Thoracic aorta (tissue), 2 donors: ENCODE measurements at regions not wholly inside any gene's neighbourhood (a gene's known extent, or its start where the extent isn't known, plus 50 kb on each side); places are given as distances from the start of the nearest gene placed in this dataset.

ENCODE experiments used
- ATAC-seq: fragments of 150-250 bp; one replicate; pipeline ENCODE4 v1.8.0; 2017; ENCODE audit warnings: low read depth; ENCODE audit not compliant: insufficient number of reproducible peaks, low FRiP score
- DNase-seq: peaks from one replicate; pipeline ENCODE4 v3.0.0-alpha.2; 2020; ENCODE audit warnings: low spot score
- H3K27ac ChIP-seq, 2 donors: fragments of 200-600 bp; sonication (generic); 1 replicate in 1 of 2; 2 replicates in 1 of 2; pipeline ENCODE4 v1.5.1; 2016; ENCODE audit warnings: mild to moderate bottlenecking in 2 of 2, moderate library complexity in 2 of 2
- H3K27me3 ChIP-seq: fragments of 200-600 bp; sonication (generic); replicated peaks from 2 replicates; pipeline ENCODE4 v1.6.0; 2016; ENCODE audit warnings: mild to moderate bottlenecking; ENCODE audit not compliant: insufficient read depth
- H3K36me3 ChIP-seq: fragments of 200-600 bp; sonication (generic); one replicate; pipeline ENCODE4 v1.5.1; 2016
- H3K4me1 ChIP-seq, 2 donors: fragments of 200-600 bp; sonication (generic); 1 replicate in 1 of 2; 2 replicates in 1 of 2; pipeline versions ENCODE4 v1.5.1 to v1.6.0; 2016; ENCODE audit warnings: low read depth in 2 of 2, mild to moderate bottlenecking in 1 of 2; ENCODE audit not compliant: control insufficient read depth in 1 of 2
- H3K4me3 ChIP-seq: fragments of 200-600 bp; sonication (generic); 2 replicates; pipeline ENCODE4 v1.5.1; 2016; ENCODE audit warnings: mild to moderate bottlenecking
- H3K9me3 ChIP-seq: fragments of 200-600 bp; sonication (generic); 2 replicates; pipeline ENCODE4 v1.5.1; 2016
- TF ChIP-seq, protein P1 (sequence below): fragments of 200-600 bp; sonication (generic); IDR thresholded peaks from one replicate; pipeline ENCODE4 v1.5.1; 2019; ENCODE audit warnings: antibody characterized with exemption

DNA sequence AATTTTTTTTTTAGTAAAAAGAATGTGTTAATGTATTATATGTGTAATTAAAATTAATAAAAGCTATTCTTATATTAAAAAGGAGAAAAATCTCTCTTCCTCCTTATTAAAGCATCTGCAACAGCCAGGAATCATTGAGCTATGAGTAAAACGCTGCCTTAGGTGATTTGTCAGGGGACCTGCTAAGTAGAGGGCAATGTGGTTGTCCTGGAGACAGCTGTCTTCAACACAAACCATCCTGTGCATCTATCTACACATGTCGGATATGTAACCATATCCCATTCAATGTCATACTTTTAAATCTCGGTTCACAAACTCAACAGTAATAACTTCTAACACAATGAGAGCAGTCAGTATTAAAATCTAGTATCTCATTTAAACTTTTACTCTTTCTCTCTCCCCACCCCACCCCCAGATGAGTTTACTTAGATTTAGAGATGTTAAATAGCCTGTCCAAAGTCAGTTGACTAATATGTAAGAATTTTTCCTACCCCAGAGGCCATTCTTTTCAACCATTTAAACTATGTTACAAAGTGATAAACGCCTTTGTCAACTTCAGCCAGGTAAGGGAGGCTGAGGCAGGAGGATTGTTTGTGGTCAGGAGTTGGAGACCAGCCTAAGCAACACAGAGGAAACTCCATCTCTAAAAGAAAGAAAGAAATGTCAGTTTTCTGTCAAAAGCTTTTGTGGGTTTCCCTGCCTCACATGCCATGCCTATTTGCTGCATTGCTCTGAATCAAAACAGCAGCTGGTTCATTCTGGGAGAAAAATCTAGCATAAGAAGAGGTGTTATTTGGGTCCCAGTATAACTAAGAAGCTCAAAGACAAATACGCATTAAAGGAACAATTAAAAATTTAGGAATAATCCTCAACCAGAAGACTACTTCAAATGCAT, 413.7 kb upstream of the CCDC196 start:
- no peak overlapping the region for H3K4me3 ChIP-seq
- no peaks in the 10 kb centered on the region for H3K4me1 ChIP-seq
- no peaks in the 10 kb centered on the region for H3K9me3 ChIP-seq
- H3K36me3 ChIP-seq, result no peaks in the 10 kb centered on the region
- TF ChIP-seq, protein P1, sequence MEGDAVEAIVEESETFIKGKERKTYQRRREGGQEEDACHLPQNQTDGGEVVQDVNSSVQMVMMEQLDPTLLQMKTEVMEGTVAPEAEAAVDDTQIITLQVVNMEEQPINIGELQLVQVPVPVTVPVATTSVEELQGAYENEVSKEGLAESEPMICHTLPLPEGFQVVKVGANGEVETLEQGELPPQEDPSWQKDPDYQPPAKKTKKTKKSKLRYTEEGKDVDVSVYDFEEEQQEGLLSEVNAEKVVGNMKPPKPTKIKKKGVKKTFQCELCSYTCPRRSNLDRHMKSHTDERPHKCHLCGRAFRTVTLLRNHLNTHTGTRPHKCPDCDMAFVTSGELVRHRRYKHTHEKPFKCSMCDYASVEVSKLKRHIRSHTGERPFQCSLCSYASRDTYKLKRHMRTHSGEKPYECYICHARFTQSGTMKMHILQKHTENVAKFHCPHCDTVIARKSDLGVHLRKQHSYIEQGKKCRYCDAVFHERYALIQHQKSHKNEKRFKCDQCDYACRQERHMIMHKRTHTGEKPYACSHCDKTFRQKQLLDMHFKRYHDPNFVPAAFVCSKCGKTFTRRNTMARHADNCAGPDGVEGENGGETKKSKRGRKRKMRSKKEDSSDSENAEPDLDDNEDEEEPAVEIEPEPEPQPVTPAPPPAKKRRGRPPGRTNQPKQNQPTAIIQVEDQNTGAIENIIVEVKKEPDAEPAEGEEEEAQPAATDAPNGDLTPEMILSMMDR, result no peak
- no peak overlapping the region for H3K27ac ChIP-seq
- no peak for ATAC-seq
- H3K27me3 ChIP-seq, result no peaks in the 10 kb centered on the region
- DNase-seq, result no peak

DNA sequence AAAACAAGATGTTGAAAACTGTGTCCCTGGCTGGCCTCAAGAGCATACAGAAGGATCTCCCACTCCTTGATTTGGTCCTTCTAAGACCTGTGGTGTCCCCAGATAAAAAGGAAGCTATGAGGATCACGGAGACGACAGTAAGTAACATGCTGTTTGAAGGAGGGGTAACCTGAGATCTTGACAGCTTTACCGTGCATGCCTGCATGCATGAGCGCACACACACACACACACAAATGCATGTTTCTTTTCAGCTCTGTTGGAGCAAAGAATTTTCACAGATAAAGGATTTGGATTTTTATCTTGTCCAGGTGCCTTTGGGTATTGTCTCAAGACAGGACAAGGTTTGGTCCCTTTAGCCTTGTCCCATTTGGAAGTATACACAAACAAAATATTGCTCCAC, 411.6 kb upstream of the CCDC196 start:
- Histone ChIP-seq H3K4me1 (no peaks in the 10 kb centered on the region), H3K4me3 (no peak overlapping the region), H3K27ac (no peak overlapping the region), H3K27me3 (no peaks in the 10 kb centered on the region), H3K36me3 (no peaks in the 10 kb centered on the region), H3K9me3 (no peaks in the 10 kb centered on the region)
- DNase-seq (no peak), ATAC-seq (no peak)
- TF ChIP-seq, protein P1, result no peak

DNA sequence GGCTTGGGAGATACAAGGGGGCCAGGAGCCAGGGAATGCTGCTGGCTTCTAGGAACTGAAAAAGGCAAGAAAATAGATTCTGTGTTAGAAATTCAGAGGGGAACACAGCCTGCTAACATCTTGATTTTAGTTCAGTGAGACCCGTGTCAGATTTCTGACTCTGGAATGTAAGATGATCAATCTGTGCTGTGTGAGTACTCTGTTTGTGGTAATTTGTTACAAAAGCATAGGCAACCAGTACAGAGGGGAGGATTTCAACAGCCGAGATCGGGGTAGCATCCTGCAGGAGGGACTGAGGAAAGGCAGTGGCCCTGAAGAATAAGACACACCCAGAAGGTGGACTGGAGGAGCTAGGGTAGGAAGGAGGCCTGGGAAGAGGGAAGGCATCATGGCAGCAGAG, 410.0 kb upstream of the CCDC196 start:
- DNase-seq (no peak), ATAC-seq (no peak)
- Histone ChIP-seq H3K36me3 (no peaks in the 10 kb centered on the region), H3K27me3 (no peaks in the 10 kb centered on the region), H3K27ac (no peak overlapping the region), H3K4me3 (no peak overlapping the region), H3K9me3 (no peaks in the 10 kb centered on the region), H3K4me1 (no peaks in the 10 kb centered on the region)
- TF ChIP-seq, protein P1, result no peak

DNA sequence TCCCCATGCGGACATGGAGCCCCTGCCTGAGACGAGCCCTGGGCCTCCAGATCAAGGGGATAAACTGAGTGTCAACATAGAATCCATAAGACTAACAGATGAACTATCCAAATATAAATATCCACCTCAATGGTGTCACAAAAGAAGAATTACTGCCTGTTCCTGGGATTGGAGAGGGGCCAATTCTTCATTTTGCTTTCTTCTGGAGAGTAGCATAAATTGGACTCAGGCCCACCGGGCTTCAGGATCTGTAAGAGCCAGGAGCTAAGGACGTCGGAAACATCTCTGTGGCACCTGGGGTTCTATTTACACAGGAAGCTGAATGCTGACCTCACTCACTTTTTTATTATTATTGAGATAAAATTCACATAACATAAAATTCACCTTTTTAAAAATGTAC, 408.2 kb upstream of the CCDC196 start:
- H3K36me3 ChIP-seq, result no peaks in the 10 kb centered on the region
- ATAC-seq, result no peak
- H3K4me3 ChIP-seq, result no peak overlapping the region
- no peak for DNase-seq
- H3K9me3 ChIP-seq, result no peaks in the 10 kb centered on the region
- H3K27ac ChIP-seq, result no peak overlapping the region
- TF ChIP-seq, protein P1, result no peak
- H3K4me1 ChIP-seq, result no peaks in the 10 kb centered on the region
- no peaks in the 10 kb centered on the region for H3K27me3 ChIP-seq

DNA sequence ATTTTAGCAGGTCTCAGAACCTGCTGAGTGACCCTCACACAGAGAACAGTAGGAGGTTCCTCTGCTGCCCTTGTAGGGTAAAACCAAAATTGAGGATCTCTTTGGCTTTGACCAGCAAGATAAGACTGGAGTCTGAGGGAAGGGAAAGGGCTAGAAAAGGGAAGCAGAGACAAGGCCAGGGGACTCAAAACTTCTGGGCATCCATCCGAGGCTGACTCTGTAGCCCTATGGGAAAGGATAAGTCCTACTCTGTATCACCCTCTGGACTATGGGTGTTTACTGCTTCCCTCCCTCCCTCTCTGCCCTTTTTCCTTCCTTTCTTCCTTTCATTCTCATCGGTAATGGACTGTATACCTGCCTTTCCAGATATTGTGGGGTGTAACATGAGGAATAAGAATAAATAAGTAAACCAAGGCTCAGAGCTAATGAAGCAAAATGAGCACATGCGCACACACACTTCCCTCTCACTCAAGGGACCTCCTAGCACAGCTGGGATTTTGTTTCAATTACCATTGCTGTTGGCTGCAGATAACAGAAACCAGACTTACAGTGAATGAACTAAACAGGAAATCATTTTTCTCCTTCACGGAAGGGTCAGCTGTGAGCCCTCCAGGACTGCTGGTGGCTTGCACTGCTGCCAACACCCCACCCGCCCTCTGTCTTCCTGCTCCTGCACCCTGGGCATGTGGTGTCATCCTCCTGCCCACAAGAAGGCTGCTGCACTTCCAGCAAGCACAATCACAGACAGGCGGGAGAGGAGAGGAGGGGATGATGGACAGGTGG, 404.4 kb upstream of the CCDC196 start:
- Histone ChIP-seq H3K4me1 (no peaks in the 10 kb centered on the region), H3K36me3 (no peaks in the 10 kb centered on the region), H3K9me3 (no peaks in the 10 kb centered on the region), H3K27me3 (no peaks in the 10 kb centered on the region), H3K4me3 (no peak overlapping the region), H3K27ac (no peak overlapping the region)
- DNase-seq, result no peak
- TF ChIP-seq, protein P1, result no peak
- ATAC-seq, result no peak
